Endothelial cell of umbilical vein (primary cell): ENCODE measurements at regions not wholly inside any gene's neighbourhood (a gene's known extent, or its start where the extent isn't known, plus 50 kb on each side); places are given as distances from the start of the nearest gene placed in this dataset.

Experiments
- BruUV-seq: library from RNA; stranded (reverse); fragments of 400-500 nt; replicated peaks from 2 replicates; lab custom pipeline; 2021; lab: Mats Ljungman, UMichigan
- CTCF ChIA-PET: fragments of 300-600, 350-600 bp; sonication (Branson Sonifier 250); formaldehyde crosslinking; loops from one replicate; lab custom pipeline; 2021; ENCODE audit warnings: antibody characterized with exemption, inconsistent platforms; lab: Charles Lee
- POLR2A ChIA-PET: fragments of 300-600, 350-600 bp; sonication (Branson Sonifier 250); formaldehyde crosslinking; loops from one replicate; lab custom pipeline; 2021; ENCODE audit warnings: antibody characterized with exemption, inconsistent platforms; lab: Charles Lee
- DNase-seq: peaks from one replicate; pipeline ENCODE4 v3.0.0-alpha.2; 2011; ENCODE audit warnings: low read depth, low spot score
- FAIRE-seq: peaks from 2 replicates; lab custom pipeline; 2011; peaks lifted over from hg19 to GRCh38; lab: Jason Lieb, UNC
- H2AFZ ChIP-seq: 2 replicates; pipeline ENCODE4 v1.6.0; 2012; ENCODE audit warnings: low read depth, low read length, control low read depth, inconsistent platforms
- H3K27ac ChIP-seq: 2 replicates; pipeline ENCODE4 v1.5.1; 2011; ENCODE audit warnings: low read depth, mild to moderate bottlenecking, control low read depth, low read length, moderate library complexity; ENCODE audit not compliant: insufficient read depth
- H3K27me3 ChIP-seq, 2 experiments: 2 replicates each; pipeline versions ENCODE4 v1.6.0 to v1.6.1; 2011; ENCODE audit warnings: low read length in 2 of 2, mixed read lengths in 1 of 2; ENCODE audit not compliant: control insufficient read depth in 2 of 2, insufficient read depth in 2 of 2
- H3K36me3 ChIP-seq, 2 experiments: 2 replicates in 1 of 2; 3 replicates in 1 of 2; pipeline ENCODE4 v1.5.1; 2011; ENCODE audit warnings: low read length in 2 of 2, mild to moderate bottlenecking in 1 of 2, moderate library complexity in 1 of 2; ENCODE audit not compliant: control insufficient read depth in 2 of 2, insufficient read depth in 2 of 2; ENCODE audit errors: extremely low read depth in 1 of 2
- H3K4me1 ChIP-seq: 3 replicates; pipeline ENCODE4 v1.5.1; 2011; ENCODE audit warnings: mild to moderate bottlenecking, low read length; ENCODE audit not compliant: control insufficient read depth, insufficient read depth; ENCODE audit errors: extremely low read depth
- H3K4me2 ChIP-seq: 2 replicates; pipeline ENCODE4 v1.6.1; 2011; ENCODE audit warnings: low read length, control low read depth, mixed read lengths; ENCODE audit not compliant: insufficient read depth
- H3K4me3 ChIP-seq, 3 experiments: fragments of 200-600 bp in 1 of 3; sonication (generic), shearing (Covaris generic) in 1 of 3; replicated peaks in 1 of 3; 2 replicates each; pipeline ENCODE4 v1.5.1; 2011 to 2016; ENCODE audit warnings: control low read depth in 3 of 3, low read length in 3 of 3, mild to moderate bottlenecking in 2 of 3, inconsistent platforms in 1 of 3, low read depth in 1 of 3, moderate library complexity in 1 of 3; ENCODE audit not compliant: insufficient read depth in 1 of 3
- H3K79me2 ChIP-seq: 2 replicates; pipeline ENCODE4 v1.6.0; 2012; ENCODE audit warnings: low read length, inconsistent platforms; ENCODE audit not compliant: control insufficient read depth, insufficient read depth
- H3K9ac ChIP-seq: replicated peaks from 2 replicates; pipeline ENCODE3; 2011; ENCODE audit warnings: low read length, control low read depth; ENCODE audit not compliant: insufficient read depth; ENCODE audit errors: extremely low read depth
- H3K9me1 ChIP-seq: replicated peaks from 3 replicates; pipeline ENCODE4 v1.6.0; 2011; ENCODE audit warnings: mild to moderate bottlenecking, low read length; ENCODE audit not compliant: control insufficient read depth, insufficient read depth; ENCODE audit errors: extremely low read depth
- H3K9me3 ChIP-seq: replicated peaks from 2 replicates; pipeline ENCODE4 v1.5.1; 2012; ENCODE audit warnings: low read length, inconsistent platforms; ENCODE audit not compliant: control insufficient read depth, insufficient read depth
- H4K20me1 ChIP-seq: replicated peaks from 2 replicates; pipeline ENCODE3; 2011; ENCODE audit warnings: mild to moderate bottlenecking, low read length; ENCODE audit not compliant: control insufficient read depth, insufficient read depth; ENCODE audit errors: extremely low read depth
- EZH2 ChIP-seq: IDR thresholded peaks from 2 replicates; pipeline ENCODE4 v1.6.1; 2012; ENCODE audit warnings: borderline replicate concordance, low read depth, mild to moderate bottlenecking, moderate library complexity, low read length, inconsistent platforms; ENCODE audit not compliant: severe bottlenecking
- FOS ChIP-seq: IDR thresholded peaks from 2 replicates; pipeline ENCODE4 v1.6.1; 2011; ENCODE audit warnings: mild to moderate bottlenecking, low read length, moderate library complexity, borderline replicate concordance; ENCODE audit not compliant: insufficient read depth
- GATA2 ChIP-seq: IDR thresholded peaks from 2 replicates; pipeline ENCODE4 v1.7.0; 2011; ENCODE audit warnings: low read depth, mild to moderate bottlenecking, moderate library complexity, mixed read lengths, low read length; ENCODE audit not compliant: insufficient read length, insufficient read depth
- JUN ChIP-seq: IDR thresholded peaks from 2 replicates; pipeline ENCODE4 v1.6.1; 2011; ENCODE audit warnings: borderline replicate concordance, low read depth; ENCODE audit not compliant: insufficient read length, insufficient read depth
- MYC ChIP-seq: IDR thresholded peaks from one replicate; pipeline ENCODE4 v1.6.1; 2011; ENCODE audit warnings: mild to moderate bottlenecking, low read depth, low read length
- POLR2A ChIP-seq: IDR thresholded peaks from 2 replicates; pipeline ENCODE4 v1.6.1; 2012; ENCODE audit warnings: low read depth, mild to moderate bottlenecking, control low read depth, low read length
- POLR2AphosphoS5 ChIP-seq: IDR thresholded peaks from 2 replicates; pipeline ENCODE4 v1.6.1; 2012; ENCODE audit warnings: low read depth, mild to moderate bottlenecking, control low read depth, low read length, moderate library complexity; ENCODE audit not compliant: insufficient read depth
- dilution Hi-C: fragments of 300-500 bp; cut with MboI; formaldehyde crosslinking; loops from one replicate; pipeline ENCODE4 v1.15.0; 2019; ENCODE audit warnings: low sequenced_read_pairs; ENCODE audit not compliant: extremely low pct_ligation_motif_present
- intact Hi-C: fragments of 100-400 bp; cut with micrococcal nuclease; formaldehyde crosslinking; loops from one replicate; pipeline ENCODE4 v1.10.0; 2022
- TF ChIP-seq, protein P1 (sequence below), 2 donors: IDR thresholded peaks; 1 replicate in 1 of 2; 2 replicates in 1 of 2; pipeline ENCODE4 v1.5.1; 2011; ENCODE audit warnings: low read length in 2 of 2, mild to moderate bottlenecking in 2 of 2, moderate library complexity in 2 of 2, control low read depth in 1 of 2, inconsistent platforms in 1 of 2, low read depth in 1 of 2; ENCODE audit not compliant: insufficient read depth in 1 of 2; ENCODE audit errors: extremely low read depth in 1 of 2
- TF ChIP-seq, protein P2 (sequence below): IDR thresholded peaks from 2 replicates; pipeline ENCODE4 v1.6.1; 2011; ENCODE audit not compliant: insufficient read depth, insufficient read length

- dilution Hi-C loops, result no loop called here
- ChIA-PET CTCF (interaction anchor here (0.9 kb wide), 1 partner anchor 551 kb away, joined by 3 read pairs; no protein-coding TSS in a partner anchor), POLR2A (no interaction called here)
- Histone ChIP-seq H3K27ac (no peak overlapping the region), H3K79me2 (no peaks in the 10 kb centered on the region), H3K4me3 (no peak overlapping the region), H3K4me1 (no peaks in the 10 kb centered on the region), H3K36me3 (no peaks in the 10 kb centered on the region), H3K9me3 (no peaks in the 10 kb centered on the region), H3K27me3 (no peaks in the 10 kb centered on the region), H3K9ac (no peak overlapping the region), H3K9me1 (no peaks in the 10 kb centered on the region), H3K4me2 (no peak overlapping the region), H4K20me1 (no peaks in the 10 kb centered on the region), H2AFZ (no peak overlapping the region)
- intact Hi-C loops, result no loop called here
- no TSS peak for BruUV-seq
- TF ChIP-seq POLR2A, result no peak
- TF ChIP-seq, protein P1, sequence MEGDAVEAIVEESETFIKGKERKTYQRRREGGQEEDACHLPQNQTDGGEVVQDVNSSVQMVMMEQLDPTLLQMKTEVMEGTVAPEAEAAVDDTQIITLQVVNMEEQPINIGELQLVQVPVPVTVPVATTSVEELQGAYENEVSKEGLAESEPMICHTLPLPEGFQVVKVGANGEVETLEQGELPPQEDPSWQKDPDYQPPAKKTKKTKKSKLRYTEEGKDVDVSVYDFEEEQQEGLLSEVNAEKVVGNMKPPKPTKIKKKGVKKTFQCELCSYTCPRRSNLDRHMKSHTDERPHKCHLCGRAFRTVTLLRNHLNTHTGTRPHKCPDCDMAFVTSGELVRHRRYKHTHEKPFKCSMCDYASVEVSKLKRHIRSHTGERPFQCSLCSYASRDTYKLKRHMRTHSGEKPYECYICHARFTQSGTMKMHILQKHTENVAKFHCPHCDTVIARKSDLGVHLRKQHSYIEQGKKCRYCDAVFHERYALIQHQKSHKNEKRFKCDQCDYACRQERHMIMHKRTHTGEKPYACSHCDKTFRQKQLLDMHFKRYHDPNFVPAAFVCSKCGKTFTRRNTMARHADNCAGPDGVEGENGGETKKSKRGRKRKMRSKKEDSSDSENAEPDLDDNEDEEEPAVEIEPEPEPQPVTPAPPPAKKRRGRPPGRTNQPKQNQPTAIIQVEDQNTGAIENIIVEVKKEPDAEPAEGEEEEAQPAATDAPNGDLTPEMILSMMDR (IDR thresholded peaks at IDR 0.05; ENCODE audit: extremely low read depth in 1 of 2, insufficient read depth in 1 of 2, low read depth in 1 of 2, low read length in 2 of 2), result no peak
- TF ChIP-seq GATA2, result no peak
- TF ChIP-seq FOS, result no peak
- no peak for TF ChIP-seq POLR2AphosphoS5
- TF ChIP-seq MYC, result no peak
- TF ChIP-seq, protein P2, sequence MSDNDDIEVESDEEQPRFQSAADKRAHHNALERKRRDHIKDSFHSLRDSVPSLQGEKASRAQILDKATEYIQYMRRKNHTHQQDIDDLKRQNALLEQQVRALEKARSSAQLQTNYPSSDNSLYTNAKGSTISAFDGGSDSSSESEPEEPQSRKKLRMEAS, result no peak
- TF ChIP-seq EZH2, result no peak
- no peak for TF ChIP-seq JUN
- no peak for FAIRE-seq
- no peak for DNase-seq
Observed at GRCh38 chr1:56033321-56034037, 545.9 kb downstream of the PLPP3 start.
